Jurkat, Clone E6-1 (cell line): ENCODE measurements at regions not wholly inside any gene's neighbourhood (a gene's known extent, or its start where the extent isn't known, plus 50 kb on each side); places are given as distances from the start of the nearest gene placed in this dataset.

ENCODE experiments used
- DNase-seq: peaks from one replicate; pipeline ENCODE4 v3.0.0-alpha.2; 2011; ENCODE audit warnings: low read depth, low spot score
- H3K4me3 ChIP-seq: 2 replicates; pipeline ENCODE4 v1.5.1; 2011; ENCODE audit warnings: mild to moderate bottlenecking, low read length, control low read depth, moderate library complexity

DNA sequence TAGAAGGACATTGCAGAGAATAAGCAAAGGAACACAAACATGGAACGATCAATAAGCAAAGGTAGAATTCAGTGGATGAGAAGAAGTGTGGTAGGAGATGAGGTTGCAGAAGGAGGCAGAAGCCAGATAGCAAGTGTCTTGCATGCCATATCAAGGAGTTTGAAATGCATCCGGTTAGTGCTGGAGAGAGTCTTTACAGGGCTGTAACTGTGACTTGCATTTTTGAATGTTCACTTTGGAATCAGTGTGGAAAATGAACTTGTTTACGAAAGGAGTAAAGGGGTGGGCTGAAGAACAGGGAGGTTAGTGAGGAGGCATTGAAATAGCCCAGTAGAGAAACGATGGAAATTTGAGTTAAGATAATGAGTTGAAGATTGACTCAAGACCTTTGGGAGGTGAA is 90.7 kb upstream of the MBNL2 start:
- no peak for DNase-seq
- no peak overlapping the region for H3K4me3 ChIP-seq

GRCh38 chr13:97133554-97133953 is 88.6 kb upstream of the MBNL2 start:
- no peak for DNase-seq
- no peak overlapping the region for H3K4me3 ChIP-seq

- no peak overlapping the region for H3K4me3 ChIP-seq
- DNase-seq = no peak
These were observed 88.2 kb upstream of the MBNL2 start for GRCh38 chr13:97133955-97134354.

- H3K4me3 ChIP-seq = no peak overlapping the region
- DNase-seq = no peak
These were observed 87.6 kb upstream of the MBNL2 start for GRCh38 chr13:97134364-97135095.

GRCh38 chr13:97135883-97136282 is 86.2 kb upstream of the MBNL2 start:
- H3K4me3 ChIP-seq = no peak overlapping the region
- DNase-seq = no peak

- no peak overlapping the region for H3K4me3 ChIP-seq
- DNase-seq = no peak
These were observed 85.7 kb upstream of the MBNL2 start for GRCh38 chr13:97136418-97136817.

DNA sequence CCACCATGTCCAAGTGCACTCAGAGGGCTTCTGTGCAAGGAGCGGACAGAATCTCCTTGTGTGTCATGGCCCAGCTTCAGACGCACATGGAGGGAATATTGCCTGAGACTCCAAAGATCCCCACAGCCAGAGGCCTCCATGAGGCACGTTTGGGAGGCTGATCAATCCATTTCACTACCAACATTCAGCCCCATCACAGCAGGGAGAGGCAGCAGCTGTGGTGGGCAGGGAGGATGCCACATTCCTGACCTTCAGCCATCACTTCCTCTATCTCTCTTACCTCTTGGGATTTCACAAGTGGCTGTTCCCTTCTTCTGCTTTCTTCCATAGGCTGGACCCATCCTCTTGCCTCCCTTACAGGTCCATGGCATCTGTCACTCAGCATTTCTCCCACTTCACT is 82.4 kb upstream of the MBNL2 start:
- no peak for DNase-seq
- no peak overlapping the region for H3K4me3 ChIP-seq

DNA sequence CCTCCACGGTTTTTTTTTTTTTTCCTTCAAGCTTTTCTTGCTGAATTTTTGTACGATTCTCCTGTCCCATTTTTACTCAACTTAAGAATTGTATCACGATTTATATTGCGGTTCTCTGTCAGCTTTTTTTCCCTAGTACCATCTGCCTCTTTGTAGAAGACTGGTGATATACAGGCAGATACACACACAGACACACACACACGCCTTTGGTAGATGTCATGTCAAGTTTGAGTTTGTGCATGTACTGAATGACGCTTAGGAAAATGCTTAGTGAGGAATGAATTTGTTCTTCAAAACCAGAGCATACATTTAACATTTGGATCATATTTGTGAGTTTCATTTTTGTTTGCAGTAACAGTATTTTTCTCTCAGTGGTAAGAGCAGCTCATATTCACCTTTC is 82.0 kb upstream of the MBNL2 start:
- DNase-seq = no peak
- no peak overlapping the region for H3K4me3 ChIP-seq

GRCh38 chr13:97140611-97141010 is 81.5 kb upstream of the MBNL2 start:
- no peak overlapping the region for H3K4me3 ChIP-seq
- no peak for DNase-seq

GRCh38 chr13:97141097-97141496 is 81.0 kb upstream of the MBNL2 start:
- no peak for DNase-seq

DNA sequence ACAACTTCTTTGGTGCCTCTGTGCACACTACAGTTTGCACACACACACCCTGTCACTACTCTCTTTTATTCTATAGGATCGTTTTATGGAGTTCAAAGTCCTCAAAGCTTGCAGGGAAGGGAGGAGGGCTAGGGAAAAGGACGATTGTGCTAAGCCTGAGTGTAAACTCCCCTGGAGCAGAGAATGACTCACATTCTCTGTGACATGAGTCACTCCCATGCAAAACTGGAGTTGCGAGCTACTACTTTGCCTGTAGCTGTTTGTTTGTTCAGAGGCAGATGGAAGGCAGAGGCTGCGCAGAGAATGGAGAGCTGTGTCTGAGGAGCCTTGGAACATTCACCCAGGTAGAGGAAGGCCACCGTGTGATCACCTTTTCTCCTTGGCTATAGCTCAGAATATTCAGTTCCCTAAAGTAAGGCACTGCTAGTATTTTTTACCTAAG is 80.5 kb upstream of the MBNL2 start:
- DNase-seq = no peak
- no peak overlapping the region for H3K4me3 ChIP-seq

More at GRCh38 chr13:97141097-97141496, 81.0 kb upstream of the MBNL2 start:
- no peak overlapping the region for H3K4me3 ChIP-seq

GRCh38 chr13:97142452-97142851 is 79.7 kb upstream of the MBNL2 start:
- no peak overlapping the region for H3K4me3 ChIP-seq
- no peak for DNase-seq

DNA sequence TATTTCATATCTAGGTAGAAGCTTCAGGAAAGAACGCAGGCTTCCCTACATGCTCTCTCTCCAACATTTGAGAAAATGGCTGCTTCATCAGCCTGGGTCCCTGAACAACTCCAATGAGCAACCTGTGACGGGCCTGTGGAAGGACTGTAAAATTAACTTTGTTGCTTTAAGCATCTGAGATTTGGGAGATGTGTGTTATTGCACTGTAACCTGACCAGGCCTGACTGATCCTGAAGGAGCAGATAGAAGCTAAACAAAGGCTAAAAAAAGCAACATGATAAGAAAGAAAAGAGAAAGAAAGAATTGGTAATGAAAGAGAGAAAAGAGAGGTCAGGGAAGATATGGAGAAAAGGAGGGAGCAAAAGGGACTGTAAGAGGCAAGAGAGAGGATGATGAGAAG is 77.1 kb upstream of the MBNL2 start:
- no peak overlapping the region for H3K4me3 ChIP-seq
- DNase-seq = no peak

DNA sequence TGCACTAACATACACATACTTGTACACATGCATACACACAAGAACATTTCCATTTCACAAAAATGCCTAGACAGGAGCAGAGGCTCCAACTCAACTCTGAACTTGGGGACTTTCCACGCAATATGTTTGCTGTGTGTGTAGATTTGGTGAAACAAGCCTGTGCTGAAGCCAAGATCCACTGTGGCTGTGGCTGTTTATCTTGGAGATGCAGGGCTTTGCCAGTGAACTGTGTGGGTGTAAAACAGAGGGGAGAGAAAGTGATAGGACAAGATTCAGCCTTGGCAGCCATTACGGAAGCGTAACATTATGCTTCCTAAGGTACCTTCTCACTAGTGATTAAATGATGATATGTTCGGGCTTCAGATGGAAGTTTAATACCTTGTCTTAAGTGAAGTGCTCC is 73.2 kb upstream of the MBNL2 start:
- H3K4me3 ChIP-seq = no peak overlapping the region
- no peak for DNase-seq

DNA sequence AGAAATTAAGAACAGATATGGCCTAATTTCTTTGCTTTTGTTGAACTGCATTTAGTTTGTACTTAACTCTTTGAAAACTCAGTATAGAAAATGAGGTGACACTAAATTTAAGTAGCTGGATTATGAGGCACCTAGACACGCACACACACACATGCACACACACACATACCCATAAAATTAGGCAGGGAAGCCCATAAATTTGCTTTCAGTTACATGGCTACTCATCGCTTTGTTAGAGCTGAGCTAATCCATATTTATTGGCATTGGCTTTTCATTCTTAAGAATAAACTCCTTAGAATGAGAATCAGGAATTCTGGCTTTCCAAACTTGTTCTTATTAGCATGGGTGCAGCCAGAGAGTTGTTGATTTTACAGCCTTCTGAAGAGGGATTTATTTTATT is 61.7 kb upstream of the MBNL2 start:
- no peak overlapping the region for H3K4me3 ChIP-seq
- DNase-seq = no peak

DNA sequence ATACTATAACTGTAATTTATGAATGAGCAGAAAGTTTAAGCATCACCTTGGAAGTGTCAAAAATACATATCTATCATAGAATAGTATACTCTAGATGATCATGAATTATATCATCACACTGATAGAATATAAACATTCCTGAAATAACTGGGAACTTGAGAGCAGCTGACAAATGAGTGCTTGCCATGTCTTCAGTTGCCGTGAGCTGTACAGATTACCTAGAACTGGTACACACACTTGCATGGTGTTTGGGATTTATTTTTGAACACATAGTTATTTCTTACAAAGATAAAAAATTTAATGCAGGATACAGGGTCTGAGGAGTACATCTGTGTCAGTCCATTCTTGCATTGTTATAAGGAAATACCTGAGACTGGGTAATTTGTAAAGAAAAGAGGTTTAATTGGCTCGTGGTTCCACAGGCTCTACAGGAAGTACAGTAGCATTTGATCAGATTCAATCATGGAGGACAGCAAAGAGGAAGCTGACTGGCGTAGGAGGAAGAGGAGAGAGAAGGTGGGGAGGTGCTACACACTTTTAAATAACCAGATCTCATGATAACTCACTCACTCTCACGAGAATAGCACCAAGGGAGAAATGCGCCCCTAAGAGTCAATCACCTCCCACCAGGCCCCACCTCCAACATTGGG is 60.4 kb upstream of the MBNL2 start:
- no peak for DNase-seq
- no peak overlapping the region for H3K4me3 ChIP-seq

DNA sequence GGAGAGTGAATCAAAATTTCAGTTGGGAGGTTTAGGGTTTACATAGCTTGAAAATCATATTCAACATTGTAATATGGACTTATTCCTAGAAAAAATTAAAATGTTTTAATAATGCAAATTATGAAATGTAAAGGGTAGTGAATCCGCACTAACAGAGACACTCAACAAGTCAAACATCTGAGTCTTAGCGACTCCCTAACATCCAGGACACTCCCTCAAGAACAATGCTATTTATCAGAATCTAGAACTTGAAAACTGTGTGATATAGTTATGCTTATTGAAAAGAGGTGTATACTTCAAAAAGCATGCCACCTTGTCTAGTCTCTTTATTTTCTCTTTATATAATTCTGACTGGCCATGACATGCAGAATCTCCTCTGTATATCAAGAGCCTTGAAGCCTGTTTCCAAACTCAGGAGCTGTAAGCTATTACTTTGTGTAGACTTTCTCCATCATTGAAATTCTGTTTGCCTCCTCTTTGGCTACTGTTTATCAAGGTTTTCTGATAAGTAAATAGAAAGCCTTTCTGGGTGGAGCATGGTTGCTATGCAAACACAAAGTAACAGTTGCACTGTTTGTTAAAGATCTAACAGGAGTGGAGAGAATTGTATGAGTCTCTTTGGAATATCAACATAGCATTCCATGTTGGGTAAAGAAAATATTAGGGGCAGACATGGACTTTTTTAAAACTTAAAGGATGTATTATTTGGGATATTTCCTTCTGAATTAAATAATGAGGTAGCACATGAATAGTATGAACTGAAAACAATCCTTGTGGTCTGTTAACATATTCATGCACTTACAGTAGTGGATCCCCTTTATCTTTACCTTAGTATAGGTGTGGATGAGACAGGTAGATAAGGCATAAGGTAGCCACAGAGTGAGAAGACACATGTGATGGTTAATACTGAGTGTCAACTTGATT is 56.4 kb upstream of the MBNL2 start:
- no peak for DNase-seq
- H3K4me3 ChIP-seq = no peak overlapping the region

DNA sequence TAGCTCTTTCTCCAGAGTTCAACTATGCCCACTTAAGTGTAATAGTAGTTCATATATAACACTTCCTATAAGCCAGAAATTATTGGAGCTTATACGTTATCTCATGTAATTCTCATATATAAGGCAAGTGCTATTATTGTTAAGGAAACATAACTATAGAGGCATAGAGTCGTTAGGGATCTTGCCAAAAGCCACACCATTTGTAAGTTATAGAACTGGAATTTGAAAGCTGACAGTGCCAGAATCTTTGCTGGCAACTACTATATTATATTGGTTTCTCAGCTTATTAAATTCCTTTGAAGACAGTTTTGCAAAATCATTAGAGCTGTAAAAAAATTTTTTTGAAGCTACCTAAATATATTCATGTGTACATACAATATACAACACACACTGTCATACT is 51.0 kb upstream of the MBNL2 start:
- DNase-seq = no peak
- H3K4me3 ChIP-seq = no peak overlapping the region
